Neural cell (in vitro differentiated cells): ENCODE measurements at regions not wholly inside any gene's neighbourhood (a gene's known extent, or its start where the extent isn't known, plus 50 kb on each side); places are given as distances from the start of the nearest gene placed in this dataset.

ENCODE experiments used
- H2AFZ ChIP-seq: fragments of 200-600, 300-800 bp; sonication (generic), shearing (Covaris generic); 2 replicates; pipeline ENCODE4 v1.6.0; 2014; ENCODE audit warnings: low read depth, mild to moderate bottlenecking, antibody characterized with exemption, low read length, moderate library complexity
- H3F3A ChIP-seq: fragments of 200-600 bp; shearing (Covaris generic); 2 replicates; pipeline ENCODE4 v1.6.1; 2016; ENCODE audit warnings: mild to moderate bottlenecking, moderate library complexity, mixed read lengths, antibody characterized with exemption, low read length; ENCODE audit not compliant: insufficient read depth, poor library complexity, severe bottlenecking
- H3K27ac ChIP-seq: fragments of 200-600, 300-800 bp; sonication (generic), shearing (Covaris generic); 2 replicates; pipeline ENCODE4 v1.5.1; 2014; ENCODE audit warnings: mild to moderate bottlenecking, low read length, moderate library complexity
- H3K27me3 ChIP-seq: fragments of 300-800, 200-600 bp; sonication (generic), shearing (Covaris generic); 2 replicates; pipeline ENCODE4 v1.6.0; 2014; ENCODE audit warnings: mild to moderate bottlenecking, low read depth, low read length, moderate library complexity; ENCODE audit not compliant: insufficient read depth
- H3K36me3 ChIP-seq: fragments of 300-800, 200-600 bp; sonication (generic), shearing (Covaris generic); 2 replicates; pipeline ENCODE4 v1.5.1; 2014; ENCODE audit warnings: mild to moderate bottlenecking, antibody characterized with exemption, low read length, moderate library complexity; ENCODE audit not compliant: insufficient read depth
- H3K4me2 ChIP-seq: fragments of 300-800, 200-600 bp; sonication (generic), shearing (Covaris generic); 2 replicates; pipeline ENCODE4 v1.6.0; 2014; ENCODE audit warnings: mild to moderate bottlenecking, low read length
- H3K4me3 ChIP-seq: fragments of 300-800, 200-600 bp; sonication (generic), shearing (Covaris generic); 2 replicates; pipeline ENCODE4 v1.5.1; 2014; ENCODE audit warnings: mild to moderate bottlenecking, low read length, moderate library complexity
- H3K79me2 ChIP-seq: fragments of 200-600 bp; shearing (Covaris generic); replicated peaks from 2 replicates; pipeline ENCODE4 v1.6.0; 2014; ENCODE audit warnings: mild to moderate bottlenecking, low read length, moderate library complexity; ENCODE audit not compliant: insufficient read depth
- H3K9ac ChIP-seq: fragments of 300-800, 200-600 bp; sonication (generic), shearing (Covaris generic); 2 replicates; pipeline ENCODE4 v1.6.1; 2016; ENCODE audit warnings: mild to moderate bottlenecking, low read length, mixed read lengths
- H3K9me2 ChIP-seq: fragments of 200-600 bp; shearing (Covaris generic); 2 replicates; pipeline ENCODE4 v1.6.1; 2016; ENCODE audit warnings: mild to moderate bottlenecking, low read length, mixed read lengths; ENCODE audit not compliant: insufficient read depth
- H3K9me3 ChIP-seq: fragments of 200-600, 300-800 bp; sonication (generic), shearing (Covaris generic); 2 replicates; pipeline ENCODE4 v1.6.1; 2016; ENCODE audit warnings: mild to moderate bottlenecking, mixed run types, low read length, moderate library complexity, mixed read lengths
- H4K20me1 ChIP-seq: fragments of 200-600 bp; shearing (Covaris generic); 2 replicates; pipeline ENCODE4 v1.6.1; 2016; ENCODE audit warnings: mild to moderate bottlenecking, mixed run types; ENCODE audit not compliant: insufficient read depth
- EP300 ChIP-seq: fragments of 450-650 bp; conservative IDR thresholded peaks from 2 replicates; pipeline ENCODE4 v1.6.1; 2014; ENCODE audit warnings: antibody characterized with exemption, mild to moderate bottlenecking, moderate library complexity; ENCODE audit not compliant: poor library complexity, severe bottlenecking
- EZH2 ChIP-seq: fragments of 200-600, 300-800 bp; shearing (Covaris generic), sonication (generic); IDR thresholded peaks from 2 replicates; pipeline ENCODE4 v1.6.1; 2014; ENCODE audit warnings: antibody characterized with exemption, low read length, borderline replicate concordance, mild to moderate bottlenecking; ENCODE audit not compliant: insufficient read depth, poor library complexity, severe bottlenecking
- MXI1 ChIP-seq: fragments of 450-650 bp; conservative IDR thresholded peaks from 2 replicates; pipeline ENCODE4 v1.6.1; 2014; ENCODE audit warnings: antibody characterized with exemption, mild to moderate bottlenecking; ENCODE audit not compliant: poor library complexity, severe bottlenecking
- POLR2AphosphoS5 ChIP-seq: IDR thresholded peaks from 2 replicates; pipeline ENCODE4 v1.6.1; 2012
- RAD21 ChIP-seq: fragments of 450-650 bp; conservative IDR thresholded peaks from 2 replicates; pipeline ENCODE4 v1.6.1; 2014; ENCODE audit warnings: antibody characterized with exemption, mild to moderate bottlenecking, moderate library complexity
- SMC3 ChIP-seq: fragments of 450-650 bp; conservative IDR thresholded peaks from 2 replicates; pipeline ENCODE4 v1.6.1; 2014; ENCODE audit warnings: antibody characterized with exemption, mild to moderate bottlenecking, moderate library complexity; ENCODE audit not compliant: poor library complexity
- TAF1 ChIP-seq: IDR thresholded peaks from 2 replicates; pipeline ENCODE4 v1.6.1; 2012; ENCODE audit warnings: low read depth
- TF ChIP-seq, protein P1 (sequence below): IDR thresholded peaks from 2 replicates; pipeline ENCODE4 v1.6.1; 2012; ENCODE audit warnings: borderline replicate concordance
- TF ChIP-seq, protein P2 (sequence below): fragments of 450-650 bp; IDR thresholded peaks from 2 replicates; pipeline ENCODE4 v1.5.1; 2014; ENCODE audit warnings: antibody characterized with exemption, mild to moderate bottlenecking, moderate library complexity; ENCODE audit not compliant: poor library complexity, severe bottlenecking

DNA sequence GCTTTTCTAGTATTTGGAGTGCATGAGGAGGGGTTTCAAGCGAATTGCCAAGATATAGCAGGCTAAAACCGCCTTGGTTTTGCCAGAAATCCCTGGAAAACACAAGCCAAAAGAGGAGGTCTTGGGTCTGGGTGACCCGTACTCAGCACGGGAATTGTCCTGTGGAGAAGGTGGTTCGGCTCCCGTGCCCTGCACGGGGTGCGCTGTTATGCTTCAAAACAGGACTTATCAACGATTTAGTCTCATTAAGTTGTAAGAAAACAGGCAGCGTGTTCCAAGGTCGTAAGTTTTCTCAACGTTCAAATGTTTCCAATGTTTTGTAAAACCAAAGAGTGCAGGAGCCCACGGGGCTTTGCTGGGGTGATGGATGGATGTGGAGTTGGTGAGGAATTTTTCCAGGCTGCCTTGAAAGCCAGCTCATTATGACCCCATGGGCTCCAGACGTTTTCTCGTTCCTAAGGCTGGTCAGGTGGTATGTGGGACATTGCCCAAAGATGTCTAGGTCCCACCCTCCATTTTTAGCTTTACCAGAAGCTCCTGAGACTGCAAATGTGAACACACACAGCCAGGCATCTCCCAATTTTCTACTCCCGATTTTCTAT is 75.4 kb upstream of the CLDN14 start:
- H3K4me2 ChIP-seq: no peak overlapping the region
- H3K9me3 ChIP-seq: no peaks in the 10 kb centered on the region
- no peaks in the 10 kb centered on the region for H4K20me1 ChIP-seq
- no peaks in the 10 kb centered on the region for H3K79me2 ChIP-seq
- no peaks in the 10 kb centered on the region for H3K27me3 ChIP-seq
- no peak overlapping the region for H3K27ac ChIP-seq
- H3K9ac ChIP-seq: no peak overlapping the region
- H3K9me2 ChIP-seq: no peaks in the 10 kb centered on the region
- no peaks in the 10 kb centered on the region for H3F3A ChIP-seq
- H3K36me3 ChIP-seq: no peaks in the 10 kb centered on the region
- H2AFZ ChIP-seq: no peak overlapping the region
- TF ChIP-seq POLR2AphosphoS5 (no peak), EZH2 (no peak), MXI1 (no peak), TAF1 (no peak), RAD21 (no peak), EP300 (no peak), SMC3 (no peak)
- TF ChIP-seq, protein P1, sequence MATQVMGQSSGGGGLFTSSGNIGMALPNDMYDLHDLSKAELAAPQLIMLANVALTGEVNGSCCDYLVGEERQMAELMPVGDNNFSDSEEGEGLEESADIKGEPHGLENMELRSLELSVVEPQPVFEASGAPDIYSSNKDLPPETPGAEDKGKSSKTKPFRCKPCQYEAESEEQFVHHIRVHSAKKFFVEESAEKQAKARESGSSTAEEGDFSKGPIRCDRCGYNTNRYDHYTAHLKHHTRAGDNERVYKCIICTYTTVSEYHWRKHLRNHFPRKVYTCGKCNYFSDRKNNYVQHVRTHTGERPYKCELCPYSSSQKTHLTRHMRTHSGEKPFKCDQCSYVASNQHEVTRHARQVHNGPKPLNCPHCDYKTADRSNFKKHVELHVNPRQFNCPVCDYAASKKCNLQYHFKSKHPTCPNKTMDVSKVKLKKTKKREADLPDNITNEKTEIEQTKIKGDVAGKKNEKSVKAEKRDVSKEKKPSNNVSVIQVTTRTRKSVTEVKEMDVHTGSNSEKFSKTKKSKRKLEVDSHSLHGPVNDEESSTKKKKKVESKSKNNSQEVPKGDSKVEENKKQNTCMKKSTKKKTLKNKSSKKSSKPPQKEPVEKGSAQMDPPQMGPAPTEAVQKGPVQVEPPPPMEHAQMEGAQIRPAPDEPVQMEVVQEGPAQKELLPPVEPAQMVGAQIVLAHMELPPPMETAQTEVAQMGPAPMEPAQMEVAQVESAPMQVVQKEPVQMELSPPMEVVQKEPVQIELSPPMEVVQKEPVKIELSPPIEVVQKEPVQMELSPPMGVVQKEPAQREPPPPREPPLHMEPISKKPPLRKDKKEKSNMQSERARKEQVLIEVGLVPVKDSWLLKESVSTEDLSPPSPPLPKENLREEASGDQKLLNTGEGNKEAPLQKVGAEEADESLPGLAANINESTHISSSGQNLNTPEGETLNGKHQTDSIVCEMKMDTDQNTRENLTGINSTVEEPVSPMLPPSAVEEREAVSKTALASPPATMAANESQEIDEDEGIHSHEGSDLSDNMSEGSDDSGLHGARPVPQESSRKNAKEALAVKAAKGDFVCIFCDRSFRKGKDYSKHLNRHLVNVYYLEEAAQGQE: no peak
- TF ChIP-seq, protein P2, sequence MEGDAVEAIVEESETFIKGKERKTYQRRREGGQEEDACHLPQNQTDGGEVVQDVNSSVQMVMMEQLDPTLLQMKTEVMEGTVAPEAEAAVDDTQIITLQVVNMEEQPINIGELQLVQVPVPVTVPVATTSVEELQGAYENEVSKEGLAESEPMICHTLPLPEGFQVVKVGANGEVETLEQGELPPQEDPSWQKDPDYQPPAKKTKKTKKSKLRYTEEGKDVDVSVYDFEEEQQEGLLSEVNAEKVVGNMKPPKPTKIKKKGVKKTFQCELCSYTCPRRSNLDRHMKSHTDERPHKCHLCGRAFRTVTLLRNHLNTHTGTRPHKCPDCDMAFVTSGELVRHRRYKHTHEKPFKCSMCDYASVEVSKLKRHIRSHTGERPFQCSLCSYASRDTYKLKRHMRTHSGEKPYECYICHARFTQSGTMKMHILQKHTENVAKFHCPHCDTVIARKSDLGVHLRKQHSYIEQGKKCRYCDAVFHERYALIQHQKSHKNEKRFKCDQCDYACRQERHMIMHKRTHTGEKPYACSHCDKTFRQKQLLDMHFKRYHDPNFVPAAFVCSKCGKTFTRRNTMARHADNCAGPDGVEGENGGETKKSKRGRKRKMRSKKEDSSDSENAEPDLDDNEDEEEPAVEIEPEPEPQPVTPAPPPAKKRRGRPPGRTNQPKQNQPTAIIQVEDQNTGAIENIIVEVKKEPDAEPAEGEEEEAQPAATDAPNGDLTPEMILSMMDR: no peak
- H3K4me3 ChIP-seq: no peak overlapping the region

DNA sequence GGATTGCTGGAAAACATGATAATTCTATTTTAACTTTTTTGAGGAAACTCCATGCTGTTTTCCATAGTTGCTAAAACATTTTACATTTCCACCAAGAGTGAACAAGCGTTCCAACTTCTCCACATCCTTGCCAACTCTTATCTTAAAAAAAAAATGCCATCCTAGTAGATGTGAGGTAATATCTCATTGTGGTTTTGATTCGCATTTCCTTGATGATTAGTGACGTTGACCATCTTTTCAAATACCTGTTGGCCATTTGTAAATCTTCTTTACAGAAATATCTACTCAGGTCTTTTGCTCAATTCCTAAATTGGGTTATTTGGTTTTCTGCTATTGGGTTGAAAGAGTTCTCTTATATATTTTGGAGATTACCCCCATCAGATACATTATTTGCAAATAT is 77.4 kb upstream of the CLDN14 start:
- Histone ChIP-seq H3K27me3 (no peaks in the 10 kb centered on the region), H3K27ac (no peak overlapping the region), H3K4me2 (no peak overlapping the region), H3K9me2 (no peaks in the 10 kb centered on the region), H4K20me1 (no peaks in the 10 kb centered on the region), H3K36me3 (no peaks in the 10 kb centered on the region), H3K79me2 (no peaks in the 10 kb centered on the region), H3K9ac (no peak overlapping the region), H2AFZ (no peak overlapping the region), H3F3A (no peaks in the 10 kb centered on the region), H3K4me3 (no peak overlapping the region), H3K9me3 (no peaks in the 10 kb centered on the region)
- TF ChIP-seq MXI1 (no peak), EZH2 (no peak), SMC3 (no peak), POLR2AphosphoS5 (no peak), TAF1 (no peak), RAD21 (no peak), EP300 (no peak)
- TF ChIP-seq, protein P2: no peak
- TF ChIP-seq, protein P1: no peak
